ENCODE measurements at regions not wholly inside any gene's neighbourhood (a gene's known extent, or its start where the extent isn't known, plus 50 kb on each side); places are given as distances from the start of the nearest gene placed in this dataset.

GRCh38 chr13:107376341-107377125, 808.6 kb upstream of the ARGLU1 start:
- TF ChIP-seq EZH2 (IDR thresholded peaks at IDR 0.05; ENCODE audit: borderline replicate concordance): no peak
- TF ChIP-seq, protein P1, sequence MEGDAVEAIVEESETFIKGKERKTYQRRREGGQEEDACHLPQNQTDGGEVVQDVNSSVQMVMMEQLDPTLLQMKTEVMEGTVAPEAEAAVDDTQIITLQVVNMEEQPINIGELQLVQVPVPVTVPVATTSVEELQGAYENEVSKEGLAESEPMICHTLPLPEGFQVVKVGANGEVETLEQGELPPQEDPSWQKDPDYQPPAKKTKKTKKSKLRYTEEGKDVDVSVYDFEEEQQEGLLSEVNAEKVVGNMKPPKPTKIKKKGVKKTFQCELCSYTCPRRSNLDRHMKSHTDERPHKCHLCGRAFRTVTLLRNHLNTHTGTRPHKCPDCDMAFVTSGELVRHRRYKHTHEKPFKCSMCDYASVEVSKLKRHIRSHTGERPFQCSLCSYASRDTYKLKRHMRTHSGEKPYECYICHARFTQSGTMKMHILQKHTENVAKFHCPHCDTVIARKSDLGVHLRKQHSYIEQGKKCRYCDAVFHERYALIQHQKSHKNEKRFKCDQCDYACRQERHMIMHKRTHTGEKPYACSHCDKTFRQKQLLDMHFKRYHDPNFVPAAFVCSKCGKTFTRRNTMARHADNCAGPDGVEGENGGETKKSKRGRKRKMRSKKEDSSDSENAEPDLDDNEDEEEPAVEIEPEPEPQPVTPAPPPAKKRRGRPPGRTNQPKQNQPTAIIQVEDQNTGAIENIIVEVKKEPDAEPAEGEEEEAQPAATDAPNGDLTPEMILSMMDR (IDR thresholded peaks at IDR 0.05; ENCODE audit: poor library complexity): no peak

Data from hepatocyte (in vitro differentiated cells).